NCI-H748 treated with DMSO at 0.1 percent for 48 hours (cell line): ENCODE measurements at regions not wholly inside any gene's neighbourhood (a gene's known extent, or its start where the extent isn't known, plus 50 kb on each side); places are given as distances from the start of the nearest gene placed in this dataset.
A peak's percentile ranks its signal among the peaks of the same experiment; 100 is the strongest.
"Not testable (repeated sequence)": the region's sequence is repeated elsewhere in the genome, so short reads cannot be mapped to it uniquely, and the experiment has no call there.

Source experiments
- DNase-seq: peaks from one replicate; lab custom pipeline; 2025; lab: John Stamatoyannopoulos, UW

DNA sequence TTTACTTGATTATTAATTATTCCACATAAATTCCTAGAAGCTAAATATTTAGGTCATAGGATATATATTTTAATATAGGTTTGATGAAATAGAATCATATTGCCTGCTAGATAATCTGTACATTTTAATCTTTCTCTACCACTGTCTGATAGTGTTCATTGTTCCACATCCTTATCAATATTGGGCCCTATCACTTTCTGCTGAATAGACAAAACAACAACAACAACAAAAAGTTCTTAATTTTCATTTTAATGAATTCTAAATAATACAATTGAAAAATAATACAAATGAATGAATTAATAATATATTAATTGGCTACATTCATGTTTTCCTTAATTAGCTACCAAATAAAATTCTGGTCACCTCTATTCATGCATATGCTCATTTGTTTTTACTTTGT, 1437.2 kb downstream of the LRFN5 start:
- no peak for DNase-seq

DNA sequence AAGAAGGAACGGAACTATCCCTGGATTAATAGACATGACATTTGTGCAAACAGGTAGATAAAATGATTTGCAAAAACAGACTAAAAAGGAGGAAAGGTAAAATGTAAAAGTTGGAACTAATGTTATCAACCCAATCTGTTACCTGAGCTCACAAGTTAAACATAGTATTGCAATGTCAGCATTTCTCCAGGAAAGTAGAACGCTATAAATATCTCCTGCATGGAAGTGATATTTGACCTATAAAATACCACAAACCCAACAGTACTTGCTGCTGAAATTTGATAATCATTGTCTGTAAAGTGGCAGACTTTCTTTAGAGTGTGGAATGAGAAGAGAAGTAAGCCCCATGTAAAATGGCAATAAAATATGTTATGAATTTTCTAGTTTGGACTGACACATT, 1435.7 kb downstream of the LRFN5 start:
- no peak for DNase-seq

DNA sequence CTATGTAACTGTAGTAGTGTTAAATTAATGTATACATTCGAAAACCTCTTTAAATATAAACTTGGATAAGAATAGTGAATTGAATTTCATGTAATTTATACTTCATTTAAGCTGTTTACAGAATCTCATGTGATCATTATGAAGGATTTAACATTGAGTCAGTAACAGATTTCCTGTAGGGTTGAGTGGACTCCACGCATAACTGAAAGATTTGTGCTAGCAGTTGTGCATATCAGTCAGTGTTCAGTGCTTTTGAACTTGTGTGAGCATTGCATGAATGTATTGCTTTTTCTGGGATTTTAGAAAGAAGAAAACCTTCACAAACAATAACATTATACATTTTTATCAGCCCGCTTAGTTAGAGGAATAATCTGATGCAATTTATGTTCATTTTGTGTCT, 1435.3 kb downstream of the LRFN5 start:
- no peak for DNase-seq

DNA sequence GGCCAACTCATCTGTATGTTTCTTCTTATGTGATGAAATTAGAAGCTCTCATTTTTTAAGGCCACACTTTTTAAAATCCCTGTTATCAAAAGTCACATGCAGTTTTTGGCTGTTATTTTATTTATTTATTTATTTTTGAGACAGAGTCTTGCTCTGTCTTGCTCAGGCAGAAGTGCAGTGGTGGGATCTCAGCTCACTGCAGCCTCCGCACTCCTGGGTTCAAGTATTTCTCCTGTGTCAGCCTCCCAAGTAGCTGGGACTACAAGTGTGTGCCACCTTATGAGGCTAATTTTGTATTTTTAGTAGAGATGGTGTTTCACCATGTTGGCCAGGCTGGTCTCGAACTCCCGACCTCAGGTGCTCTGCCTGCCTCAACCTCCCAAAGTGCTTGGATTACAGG, 1434.5 kb downstream of the LRFN5 start:
- no peak for DNase-seq

DNA sequence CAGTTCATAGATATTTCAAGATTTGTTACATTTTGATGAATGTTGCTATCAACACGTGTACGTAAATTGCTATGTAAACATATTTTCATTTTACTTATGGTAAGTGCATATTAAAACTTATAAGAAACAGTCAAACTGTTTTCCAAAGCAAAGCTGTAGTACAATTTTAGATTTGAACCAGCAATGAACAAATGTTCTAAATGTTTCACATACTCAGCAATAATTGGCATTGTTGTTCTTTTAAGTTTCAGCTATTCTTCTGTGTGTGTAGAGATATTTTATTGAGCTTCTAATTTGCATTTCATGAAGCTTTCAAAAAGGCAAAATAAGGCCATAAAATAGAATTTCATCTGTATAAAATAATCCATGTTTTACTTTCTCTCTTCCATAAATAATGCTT, 1433.2 kb downstream of the LRFN5 start:
- no peak for DNase-seq

DNA sequence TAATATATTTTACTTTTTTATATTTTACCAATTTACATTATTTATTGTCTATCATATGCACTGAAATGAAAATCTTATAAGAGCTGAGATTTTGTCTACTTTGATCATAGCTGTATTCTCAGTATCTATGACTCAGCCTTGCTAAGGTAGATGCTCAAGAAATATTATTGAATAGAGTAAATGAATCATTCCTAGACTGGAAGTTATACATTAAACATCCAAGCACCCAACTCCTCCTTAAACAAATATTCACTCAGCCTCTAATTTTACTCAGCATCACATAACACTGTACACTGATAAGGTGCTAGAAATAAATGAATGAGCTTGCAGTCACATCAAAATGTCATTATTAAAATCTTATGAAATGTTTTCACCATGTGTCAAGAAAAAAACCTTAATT, 1424.9 kb downstream of the LRFN5 start:
- DNase-seq = no peak

DNA sequence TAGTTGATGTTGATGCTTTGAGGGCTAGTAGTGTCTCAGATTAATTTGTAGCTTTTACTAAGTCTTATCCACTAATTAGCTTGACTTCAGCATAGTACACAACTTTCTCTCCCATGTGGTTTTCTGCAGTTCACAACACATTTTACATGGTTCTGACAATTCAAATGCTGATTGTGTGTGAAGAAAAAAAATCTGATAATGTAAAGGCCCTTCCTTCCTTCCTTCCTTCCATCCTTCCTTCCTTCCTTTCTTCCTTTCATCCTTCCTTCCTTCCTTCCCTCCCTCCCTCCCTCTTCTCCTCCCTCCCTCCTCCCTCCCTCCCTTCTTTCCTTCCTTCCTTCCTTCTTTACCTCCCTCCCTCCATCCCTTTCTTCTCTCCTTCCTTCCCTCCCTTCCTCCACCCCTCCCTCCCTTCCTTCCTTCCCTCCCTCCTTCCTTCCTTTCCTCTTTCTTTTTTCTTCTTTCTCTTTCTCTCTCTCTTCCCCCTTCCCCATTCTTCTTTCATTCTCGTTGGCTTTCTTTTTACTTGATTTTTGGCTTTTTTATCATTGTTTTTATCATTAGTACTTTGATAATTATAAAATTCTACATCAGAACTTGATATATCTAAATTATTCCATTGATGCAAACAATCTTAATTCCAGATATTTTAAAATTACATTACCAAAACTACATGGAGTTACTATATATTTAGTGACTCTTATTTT, 1415.6 kb downstream of the LRFN5 start:
- DNase-seq = no peak

DNA sequence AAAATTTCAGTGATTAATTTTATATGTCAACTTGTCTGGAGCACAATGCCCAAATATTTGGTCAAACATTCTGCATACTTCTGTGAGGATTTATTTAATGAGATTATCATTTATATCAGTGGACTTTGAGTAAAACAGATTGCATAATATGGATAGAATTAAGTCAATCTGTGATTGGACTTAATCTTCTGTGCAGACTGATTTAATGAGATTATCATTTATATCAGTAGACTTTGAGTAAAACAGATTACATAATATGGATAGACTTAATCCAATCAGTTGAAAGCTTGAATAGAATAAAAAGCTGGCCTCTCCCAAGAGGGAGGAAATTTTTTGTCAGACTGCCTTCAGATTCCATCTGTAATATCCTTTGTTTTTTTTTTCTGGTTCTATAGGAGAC, 1413.2 kb downstream of the LRFN5 start:
- no peak for DNase-seq

DNA sequence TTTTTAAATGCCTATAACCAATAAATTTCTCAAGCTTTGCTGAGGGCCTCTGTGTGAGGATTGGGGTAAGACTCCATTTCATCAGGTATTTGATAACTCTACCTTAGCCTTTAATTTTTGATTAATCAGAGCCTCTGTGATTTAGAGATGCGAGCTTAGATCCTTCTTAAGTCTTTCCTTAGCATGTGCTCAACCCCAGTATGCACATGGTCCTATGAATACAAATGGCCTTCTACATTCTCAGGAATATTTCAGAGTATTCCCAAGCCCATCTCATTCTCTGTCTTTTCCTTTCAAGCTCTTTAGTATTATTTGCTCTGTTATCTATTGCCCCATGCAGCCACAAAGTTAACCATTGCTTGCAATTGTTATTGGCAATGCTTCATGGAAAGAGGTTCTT, 1407.7 kb downstream of the LRFN5 start:
- DNase-seq = no peak

DNA sequence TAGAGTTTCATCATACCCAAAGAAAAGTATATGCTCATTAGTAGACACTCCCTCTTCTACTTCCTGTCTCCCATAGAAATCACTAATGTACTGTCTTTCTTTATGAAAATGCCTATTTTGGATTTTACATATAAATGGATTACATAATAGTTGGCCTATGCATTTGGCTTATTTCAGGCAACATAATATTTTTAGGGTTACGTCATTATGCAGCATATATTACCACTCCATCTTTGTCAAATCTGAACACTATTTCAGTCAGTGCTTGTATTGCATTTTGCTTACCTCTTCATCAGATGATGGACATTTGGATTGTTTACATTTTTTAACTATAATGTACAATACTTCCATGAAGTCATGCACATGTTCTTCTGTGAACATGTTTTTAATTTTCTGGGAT, 1406.1 kb downstream of the LRFN5 start:
- DNase-seq = no peak

DNA sequence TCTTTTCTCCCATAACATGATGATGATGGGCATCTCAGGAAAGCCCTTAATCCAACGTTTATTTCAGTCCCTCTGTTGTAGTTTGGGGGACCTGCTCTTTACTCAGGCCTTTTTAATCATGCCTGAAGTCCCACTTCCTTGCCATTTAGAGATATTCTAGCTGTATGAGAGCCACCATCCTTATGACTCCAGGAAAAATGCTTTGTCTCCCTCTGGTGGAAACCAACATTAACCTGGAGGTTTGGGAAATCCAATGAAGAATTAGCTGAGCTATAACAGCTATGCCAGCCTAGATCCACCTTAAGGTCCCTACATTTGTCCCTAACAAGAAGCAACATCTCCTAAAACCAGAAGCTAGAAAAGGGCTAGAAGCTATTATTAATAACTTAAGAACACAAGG, 1399.1 kb downstream of the LRFN5 start:
- DNase-seq = no peak

DNA sequence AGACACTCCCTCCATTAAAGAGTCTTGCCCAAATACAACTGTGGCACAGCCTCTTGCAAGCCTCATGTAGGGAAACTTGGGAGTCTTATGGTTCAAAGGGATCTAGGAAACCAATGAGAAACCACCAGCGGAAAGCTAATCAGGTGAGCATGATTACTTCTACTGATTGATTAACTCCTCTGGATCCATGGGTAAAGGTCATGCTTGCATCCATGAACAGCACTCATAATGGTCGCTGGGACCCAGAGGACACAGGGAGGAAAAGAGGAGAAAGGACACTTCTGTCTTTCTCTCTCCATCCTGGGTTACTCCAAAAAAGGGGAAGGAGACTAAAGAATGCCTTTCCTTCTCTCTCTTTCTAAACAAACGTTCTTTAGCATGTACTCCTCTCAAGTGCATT, 1397.2 kb downstream of the LRFN5 start:
- DNase-seq = no peak

DNA sequence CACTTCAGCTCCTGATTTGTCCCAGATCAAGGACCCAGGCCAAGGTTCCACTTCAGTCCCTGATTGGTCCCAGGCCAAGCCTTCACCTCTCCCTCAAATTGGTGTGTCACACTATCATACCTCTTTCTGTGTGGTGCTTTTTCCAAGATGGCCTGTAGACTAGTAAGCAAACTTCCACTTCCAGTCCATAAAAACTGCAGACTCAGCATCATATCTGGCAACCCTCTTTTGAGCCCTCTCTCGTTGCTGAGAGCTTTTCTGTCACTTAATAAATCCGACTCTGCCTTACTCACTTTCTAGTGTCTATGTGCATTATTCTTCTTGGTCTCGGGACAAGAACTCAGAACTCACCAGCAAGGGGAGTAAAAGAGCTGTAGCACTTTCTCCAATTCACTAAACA, 1395.1 kb downstream of the LRFN5 start:
- DNase-seq = no peak

DNA sequence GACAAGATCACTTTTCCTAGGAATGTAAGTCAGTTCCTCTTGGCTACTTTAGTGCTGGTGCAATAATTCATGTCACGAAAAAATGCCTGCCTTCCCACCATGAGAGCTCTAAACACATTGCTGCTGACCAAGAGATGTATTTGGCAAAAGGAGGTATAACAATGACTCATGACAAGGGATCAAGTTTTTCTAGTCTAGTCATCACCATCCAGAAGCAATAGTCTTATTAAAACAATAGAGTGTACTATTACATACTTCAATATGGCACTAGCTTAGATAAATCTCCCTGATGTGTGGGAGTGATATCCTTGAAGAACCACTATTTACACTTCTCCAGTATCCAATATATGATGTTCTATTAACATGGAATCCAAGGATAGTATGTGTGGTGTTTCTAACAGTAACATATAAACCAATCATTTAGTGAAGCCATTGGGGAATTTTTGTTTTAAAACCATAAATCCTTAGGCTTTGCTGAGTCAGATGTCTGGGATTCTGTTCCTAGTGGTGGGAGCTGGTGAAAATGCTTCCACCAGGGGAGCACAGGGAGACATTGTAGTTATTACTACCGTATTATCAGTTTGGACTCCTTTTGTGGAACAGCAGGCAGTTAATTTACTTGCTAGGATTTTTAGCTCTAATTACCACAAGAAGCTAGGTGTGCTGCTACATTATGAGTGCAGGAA, 1387.5 kb downstream of the LRFN5 start:
- DNase-seq = no peak

DNA sequence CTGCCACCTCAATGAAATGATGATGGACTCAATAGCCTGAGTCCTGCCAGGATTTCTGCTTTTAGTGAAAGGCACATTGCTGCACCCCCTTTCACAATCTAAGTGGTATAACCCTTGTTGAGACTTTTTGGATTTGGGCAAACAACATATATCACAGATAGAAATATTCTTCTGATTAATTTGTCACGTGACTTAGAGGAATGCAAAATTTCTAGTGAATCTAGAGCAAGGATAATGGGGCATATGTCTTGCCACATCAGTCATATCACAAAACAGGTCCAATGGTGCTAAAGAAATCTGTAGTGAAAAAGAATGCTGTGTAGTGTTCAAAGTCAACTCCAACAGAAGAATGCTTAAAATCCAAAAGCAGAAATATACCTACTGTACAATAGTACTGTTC, 1386.3 kb downstream of the LRFN5 start:
- no peak for DNase-seq

DNA sequence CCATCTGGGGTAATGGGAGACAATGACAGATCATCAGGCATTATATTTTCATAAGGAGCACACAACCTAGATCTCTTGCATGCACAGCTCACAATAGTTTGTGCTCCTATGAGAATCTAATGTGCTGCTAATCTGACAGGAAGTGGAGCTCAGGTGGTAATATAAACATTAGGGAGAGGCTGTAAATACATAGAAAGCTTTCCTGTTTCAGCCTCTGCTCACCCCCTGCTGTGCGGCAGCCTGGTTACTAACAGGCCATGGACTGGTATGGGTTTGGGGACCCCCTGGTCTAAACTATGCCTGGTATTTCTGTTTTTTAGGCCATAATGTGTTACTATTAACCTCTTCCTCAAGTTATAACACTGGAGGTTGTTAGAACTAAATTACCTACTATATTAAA, 1373.7 kb downstream of the LRFN5 start:
- peak; percentile 25 for DNase-seq

DNA sequence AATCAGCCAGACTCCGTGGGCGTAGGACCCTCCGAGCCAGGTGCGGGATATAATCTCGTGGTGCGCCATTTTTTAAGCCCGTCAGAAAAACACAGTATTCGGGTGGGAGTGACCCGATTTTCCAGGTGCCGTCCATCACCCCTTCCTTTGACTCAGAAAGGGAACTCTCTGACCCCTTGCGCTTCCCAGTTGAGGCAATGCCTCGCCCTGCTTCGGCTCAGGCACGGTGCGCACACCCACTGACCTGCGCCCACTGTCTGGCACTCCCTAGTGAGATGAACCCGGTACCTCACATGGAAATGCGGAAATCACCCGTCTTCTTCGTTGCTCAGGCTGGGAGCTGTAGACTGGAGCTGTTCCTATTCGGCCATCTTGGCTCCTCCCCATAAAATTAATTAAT, 1366.5 kb downstream of the LRFN5 start:
- not testable (repeated sequence) for DNase-seq

DNA sequence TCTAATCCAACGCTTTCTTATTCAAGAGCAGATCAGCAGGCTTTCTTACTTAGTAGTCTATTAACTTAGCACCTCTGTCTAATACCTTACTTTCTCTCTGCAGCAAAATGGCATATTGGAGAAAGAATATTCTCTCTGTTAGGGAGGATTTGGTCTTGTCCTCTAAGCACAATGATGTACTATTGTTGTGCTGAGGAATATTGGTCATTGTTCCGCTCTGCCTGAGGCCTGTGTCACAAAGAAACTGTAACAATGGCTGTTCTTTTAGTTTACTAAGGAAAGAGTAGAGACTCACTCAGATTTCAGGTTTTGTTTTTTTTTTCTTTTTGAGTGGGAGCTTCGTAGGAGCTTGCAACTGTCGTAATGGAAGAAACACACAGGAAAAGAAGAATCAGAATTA, 1358.8 kb downstream of the LRFN5 start:
- no peak for DNase-seq

DNA sequence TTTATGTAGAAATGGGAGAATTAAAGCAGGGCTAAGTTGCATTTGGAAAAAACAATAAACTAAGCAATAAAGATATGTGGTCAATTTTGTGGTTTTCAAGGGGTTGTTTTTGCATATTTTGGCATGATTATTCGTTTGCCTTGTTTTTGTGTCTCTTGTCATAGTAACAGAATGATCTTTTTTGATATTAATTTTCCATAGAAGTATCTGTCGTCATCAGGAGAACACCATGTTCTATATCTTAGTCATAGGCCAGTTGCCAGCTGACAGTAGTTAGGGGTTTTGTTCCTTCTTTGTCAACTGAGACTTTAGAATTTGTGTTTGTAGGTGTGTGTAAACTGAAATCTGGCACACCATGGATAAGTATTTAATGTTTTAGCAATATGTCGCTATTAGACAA, 1354.8 kb downstream of the LRFN5 start:
- DNase-seq = no peak

DNA sequence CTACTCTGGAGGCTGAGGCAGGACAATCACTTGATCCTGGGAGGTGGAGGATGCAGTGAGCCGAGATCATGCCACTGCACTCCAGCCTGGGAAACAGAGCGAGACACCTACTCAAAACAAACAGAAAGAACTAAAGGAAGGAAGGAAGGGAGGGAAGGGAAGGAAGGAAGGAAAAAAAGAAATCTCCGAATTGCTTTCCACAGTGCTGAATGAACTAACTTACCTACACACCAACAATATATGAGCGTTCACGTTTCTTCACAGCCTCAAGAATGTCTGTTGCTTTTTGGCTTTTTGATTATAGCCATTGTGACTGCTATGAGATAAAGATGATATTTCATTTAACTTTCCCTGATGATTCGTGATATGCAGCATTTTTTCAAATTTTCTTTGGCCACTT, 1343.7 kb downstream of the LRFN5 start:
- no peak for DNase-seq

DNA sequence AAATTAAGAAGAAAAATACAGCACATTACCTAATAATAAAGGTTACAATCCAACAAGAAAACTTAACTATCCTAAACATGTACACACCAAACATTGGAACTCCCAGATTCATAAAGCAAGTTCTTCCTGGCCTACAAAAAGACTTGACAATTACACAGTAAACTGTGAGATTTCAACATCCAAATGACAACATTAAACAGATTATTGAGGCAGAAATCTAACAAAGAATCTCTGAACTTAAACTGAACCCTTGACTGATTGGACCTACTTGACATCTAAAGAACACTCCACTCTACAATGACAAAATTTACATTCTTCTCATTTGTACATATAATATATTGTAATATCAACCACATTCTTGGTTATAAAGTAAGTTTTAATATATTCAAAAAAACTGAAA, 1341.3 kb downstream of the LRFN5 start:
- no peak for DNase-seq

DNA sequence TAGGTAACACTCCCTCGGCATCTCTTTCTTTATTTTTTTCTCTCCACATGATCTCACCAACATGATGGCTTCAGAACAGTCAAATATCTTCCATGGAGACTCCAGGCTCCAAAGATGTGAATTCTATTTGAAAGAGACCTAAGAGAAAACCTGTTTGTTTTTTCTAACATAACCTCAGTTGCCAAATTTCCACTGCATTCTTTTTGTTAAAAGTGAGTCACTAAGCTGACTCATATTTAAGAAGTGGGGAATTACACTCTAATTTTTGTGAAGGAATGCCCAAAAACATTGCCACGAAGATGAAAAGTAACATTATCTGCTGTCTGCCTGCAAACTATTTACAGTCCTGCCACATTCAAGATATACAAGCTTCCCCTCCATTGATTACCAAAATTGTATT, 1337.6 kb downstream of the LRFN5 start:
- no peak for DNase-seq

DNA sequence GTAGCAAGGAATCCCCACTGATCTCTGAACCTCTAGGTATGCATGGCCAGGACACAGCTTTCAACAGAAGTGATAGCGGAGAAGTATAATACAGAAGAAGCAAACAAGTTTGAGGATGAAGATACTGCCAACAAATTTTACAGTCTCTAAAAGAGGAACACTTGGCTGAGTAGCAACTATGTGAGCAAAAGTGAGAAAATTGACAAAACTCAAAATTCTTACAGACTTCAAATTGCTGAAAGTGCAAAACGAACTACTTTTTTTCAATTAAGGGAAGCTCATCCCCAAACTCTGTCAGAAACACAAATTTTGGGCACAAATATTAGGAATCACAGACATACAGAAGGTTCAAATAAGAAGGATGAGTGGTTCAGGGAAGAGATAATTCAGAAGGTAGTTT, 1324.6 kb downstream of the LRFN5 start:
- no peak for DNase-seq

DNA sequence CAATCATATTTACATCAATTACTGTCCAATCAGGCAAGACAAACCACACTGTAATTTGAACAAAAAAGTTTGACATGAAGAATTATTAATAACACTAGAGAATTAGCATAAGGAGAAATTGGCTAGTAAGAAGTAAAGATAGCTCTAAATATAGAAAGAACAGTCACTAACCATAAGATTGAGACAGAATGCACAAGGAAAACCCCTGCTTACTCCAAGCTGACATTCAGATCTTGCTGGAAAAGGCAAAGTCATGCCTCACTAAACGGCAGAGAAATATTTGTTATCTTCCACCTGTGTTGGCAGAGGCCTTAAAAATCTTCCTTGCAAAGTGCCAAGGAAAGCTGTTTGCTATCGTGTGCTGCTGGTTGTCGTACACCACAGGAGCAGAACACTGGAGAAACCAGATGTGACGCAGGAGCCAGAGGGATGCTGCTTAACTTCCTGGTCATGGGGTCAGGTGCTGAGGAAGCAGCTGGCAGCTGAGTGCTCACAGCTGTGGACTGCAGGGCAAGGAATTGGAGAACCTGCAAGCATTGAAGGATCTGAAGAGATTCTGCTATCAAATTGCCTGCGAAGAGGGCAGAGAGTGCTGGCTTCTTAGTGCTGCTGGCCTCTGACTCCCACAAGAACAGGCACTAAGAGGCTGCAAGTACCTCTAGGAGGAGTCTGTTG, 1323.3 kb downstream of the LRFN5 start:
- no peak for DNase-seq
